ENCODE measurements at regions not wholly inside any gene's neighbourhood (a gene's known extent, or its start where the extent isn't known, plus 50 kb on each side); places are given as distances from the start of the nearest gene placed in this dataset.

DNA sequence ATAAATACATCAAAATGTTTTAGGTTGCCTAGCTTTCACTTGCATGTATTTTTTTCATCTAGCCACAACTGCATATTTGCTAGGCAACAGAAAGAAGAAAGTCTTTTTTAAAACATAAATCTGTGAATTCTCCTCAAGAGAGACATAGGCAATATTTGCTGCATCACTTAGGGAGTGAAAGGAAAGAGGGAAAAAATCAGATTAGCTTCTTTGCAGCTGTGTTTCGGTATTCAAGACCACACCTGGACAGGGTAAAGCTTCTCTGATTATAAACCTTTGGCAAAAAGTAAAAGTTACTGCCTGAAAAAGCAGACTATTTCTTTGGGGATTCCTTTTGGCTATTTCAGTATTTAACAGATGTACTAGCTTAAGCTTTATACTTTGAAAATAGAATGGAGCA lies 280.9 kb upstream of the ZSWIM2 start:
- DNase-seq = no peak

DNA sequence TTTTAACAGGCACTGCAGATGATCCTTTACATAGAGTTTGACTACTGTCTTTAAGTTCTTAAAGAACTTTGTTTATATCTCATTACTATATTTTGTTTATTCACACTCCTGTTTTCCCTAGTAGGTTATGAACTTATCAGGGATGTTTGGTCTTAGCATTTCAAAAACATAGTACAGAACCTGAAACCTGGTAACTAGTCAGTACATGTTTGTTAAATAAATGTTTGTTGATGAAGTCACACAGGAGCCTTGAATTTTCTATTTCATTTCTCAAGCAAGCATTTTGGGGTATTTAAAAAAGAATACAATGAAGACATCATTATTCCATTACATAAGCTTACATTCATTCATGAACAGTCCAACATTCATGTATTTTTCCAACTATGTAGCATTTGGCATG lies 280.3 kb upstream of the ZSWIM2 start:
- DNase-seq = no peak

DNA sequence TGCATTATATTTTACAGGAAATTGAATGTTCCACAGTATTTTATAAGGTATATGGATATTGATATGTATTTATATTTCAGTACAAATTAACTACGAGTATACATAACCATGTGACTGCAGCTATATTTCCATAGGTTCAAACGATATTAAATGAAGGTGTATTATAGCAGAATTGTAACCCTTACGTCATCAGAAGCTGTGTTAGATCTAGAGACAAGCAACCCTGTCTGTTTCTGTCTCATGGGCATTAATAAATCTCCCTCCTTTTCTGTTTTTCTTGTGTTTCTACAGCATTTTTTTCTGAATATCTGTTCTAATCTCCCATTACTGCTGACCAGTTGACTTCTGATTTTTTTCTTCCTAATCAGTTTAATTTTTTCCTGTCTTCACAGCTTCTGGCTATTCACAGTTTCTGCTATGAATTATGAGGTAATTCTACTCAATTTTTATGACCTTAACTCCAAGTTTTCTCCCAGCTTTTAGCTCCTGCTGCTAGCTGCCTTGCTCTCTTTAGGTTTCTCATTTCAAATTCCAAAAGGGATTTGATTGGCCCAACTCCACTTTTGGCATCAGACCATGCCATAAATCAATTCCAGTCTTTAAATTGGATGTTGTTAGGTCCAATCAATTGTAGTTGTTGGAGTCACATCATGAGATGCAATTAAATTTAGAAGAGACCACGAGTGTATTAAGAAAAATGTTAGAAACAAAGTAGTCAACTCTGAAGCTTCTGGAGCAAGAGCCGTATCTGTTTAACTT lies 277.5 kb upstream of the ZSWIM2 start:
- DNase-seq = no peak

DNA sequence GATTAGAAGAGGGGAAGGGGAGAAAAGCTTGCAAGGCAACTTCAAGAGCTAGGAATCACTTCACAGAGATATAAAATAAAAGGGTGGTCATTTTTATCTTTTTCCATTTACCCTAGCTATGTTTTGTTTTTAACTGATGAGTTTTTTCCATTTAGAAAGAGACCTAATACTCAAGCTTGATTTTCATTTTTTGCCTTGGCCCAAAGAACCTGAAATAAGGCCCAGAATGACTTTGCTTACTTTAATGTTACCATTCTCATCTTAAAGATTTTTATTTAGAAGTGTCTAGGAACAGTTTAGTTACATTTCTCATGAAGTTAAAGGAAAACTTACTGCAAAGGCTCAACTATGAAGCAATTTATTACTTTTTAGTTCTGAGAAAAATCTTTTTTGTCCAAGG lies 276.3 kb upstream of the ZSWIM2 start:
- DNase-seq = no peak

DNA sequence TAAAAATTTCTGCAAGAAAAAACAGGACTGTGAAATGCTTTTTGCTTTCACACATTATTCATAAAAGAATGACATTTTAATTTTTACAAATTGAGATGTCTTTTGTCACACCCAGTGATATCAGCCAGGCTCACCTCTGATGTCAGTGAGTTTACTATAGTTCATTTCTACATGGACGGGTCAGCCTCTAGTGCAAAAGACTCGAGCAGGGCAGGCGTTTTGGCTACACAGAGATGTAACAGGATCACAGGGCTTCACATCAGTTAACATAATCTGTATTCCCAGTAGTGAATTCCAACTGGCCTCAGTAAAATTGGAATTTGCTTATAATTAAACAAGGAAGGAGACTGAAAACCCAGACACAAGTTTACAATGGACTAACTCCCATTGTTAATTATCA lies 275.6 kb upstream of the ZSWIM2 start:
- DNase-seq = no peak

DNA sequence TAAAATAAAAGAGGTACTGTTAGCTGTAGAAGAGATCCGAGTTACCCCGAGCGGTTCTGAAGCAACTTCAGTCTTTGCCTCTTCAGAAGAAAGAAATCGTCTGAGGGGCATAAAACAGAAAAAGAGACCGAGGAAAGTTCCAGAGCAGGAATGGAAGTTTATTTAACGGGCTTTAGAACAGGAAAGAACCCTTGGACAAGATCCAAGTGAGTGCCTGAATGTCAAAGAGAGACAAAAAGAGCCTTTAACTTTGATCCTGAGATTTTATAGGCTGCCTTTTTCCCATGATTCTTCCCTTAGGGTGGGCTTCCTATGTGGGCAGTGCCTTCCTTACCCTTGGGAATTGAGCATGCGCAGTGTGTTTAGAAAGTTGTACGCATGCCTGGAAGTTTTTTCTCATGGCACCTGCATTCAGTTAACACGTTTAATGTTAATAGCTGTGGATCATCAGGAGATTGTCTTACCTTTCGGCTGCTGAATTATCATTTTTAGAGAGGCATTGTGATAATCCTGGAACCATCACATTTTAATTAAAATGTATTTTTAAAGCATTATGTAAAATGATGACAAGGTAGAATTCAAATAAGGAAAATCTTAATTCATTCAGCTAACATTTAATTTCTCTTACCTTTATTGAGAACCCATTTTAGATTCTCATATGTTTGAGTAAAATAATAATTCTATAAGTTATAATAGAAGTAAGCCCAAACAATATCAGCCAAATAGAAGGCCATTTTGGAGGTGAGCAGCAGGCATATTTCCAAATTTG lies 269.5 kb upstream of the ZSWIM2 start:
- DNase-seq = no peak

DNA sequence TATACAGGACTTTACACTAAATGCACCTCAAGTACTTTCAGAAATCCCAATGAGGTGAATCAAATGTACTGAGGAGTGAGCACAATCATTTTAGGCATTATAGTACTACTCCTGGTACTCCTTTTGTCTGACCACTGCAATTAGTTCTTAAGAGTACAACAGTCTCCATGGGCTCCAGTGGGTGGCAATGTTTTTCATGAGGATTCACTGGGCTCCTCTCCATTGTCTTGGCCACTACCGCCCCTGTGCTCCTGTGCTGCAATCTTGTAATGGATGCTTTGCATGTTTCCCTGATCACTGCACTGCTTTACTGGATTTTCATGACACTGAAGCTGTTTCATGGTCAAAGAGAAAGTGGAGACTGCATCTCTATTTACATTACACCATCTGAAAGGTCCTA lies 268.5 kb upstream of the ZSWIM2 start:
- no peak for DNase-seq

DNA sequence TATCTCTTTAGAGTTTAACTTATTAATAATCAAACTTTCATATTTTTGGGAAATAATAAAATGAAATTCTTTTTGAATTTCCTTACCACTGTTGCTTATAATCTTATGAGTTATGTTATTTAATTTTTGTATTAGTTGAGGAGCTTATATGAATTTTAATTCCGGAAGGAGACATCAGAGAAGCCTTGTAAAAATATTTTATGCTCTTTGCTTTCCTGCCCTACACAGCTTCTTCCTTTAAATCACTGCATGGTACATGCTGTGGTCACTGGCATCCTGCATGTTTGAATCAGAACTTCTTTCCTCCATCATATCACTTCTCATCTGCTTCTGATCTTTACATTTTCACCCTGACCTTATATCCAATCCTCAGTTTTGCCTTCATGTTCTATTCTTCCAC lies 266.7 kb upstream of the ZSWIM2 start:
- DNase-seq = no peak

DNA sequence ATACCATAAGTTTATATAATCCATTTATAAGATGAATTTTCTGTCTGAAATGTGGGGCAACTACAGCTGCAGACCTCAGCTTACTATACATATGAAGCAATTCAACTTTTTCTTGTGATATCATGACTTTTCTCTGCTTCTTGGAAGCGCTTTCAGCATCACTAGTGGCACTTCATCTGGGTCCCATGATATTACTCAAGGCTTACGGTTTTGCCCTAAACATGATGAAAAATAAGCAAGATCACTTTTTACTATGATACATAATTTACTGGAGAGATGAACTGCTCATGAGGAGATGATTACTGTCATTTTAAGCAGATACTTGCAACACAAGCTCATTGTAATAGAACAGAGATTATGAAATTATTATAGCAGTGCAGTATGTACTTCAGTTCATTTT lies 258.0 kb upstream of the ZSWIM2 start:
- no peak for DNase-seq

DNA sequence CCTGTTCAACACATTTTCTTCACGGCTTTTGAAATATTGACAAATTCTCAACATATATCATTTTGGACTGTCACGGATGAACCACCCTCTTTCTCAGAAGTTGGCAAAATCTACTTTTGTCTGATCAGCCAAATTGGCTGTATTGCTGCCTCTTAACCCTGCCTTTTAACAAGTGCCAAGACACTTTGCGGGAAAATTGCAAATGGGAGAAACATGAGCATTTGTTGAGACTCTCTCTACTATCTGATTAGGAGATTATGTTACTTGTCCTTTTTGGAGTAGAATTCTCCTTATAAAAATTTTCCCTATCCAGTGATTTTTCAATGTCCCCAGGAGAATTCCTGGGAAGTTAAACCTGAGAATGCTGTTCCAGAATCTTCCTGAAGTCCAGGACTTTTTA lies 256.2 kb upstream of the ZSWIM2 start:
- DNase-seq = no peak

DNA sequence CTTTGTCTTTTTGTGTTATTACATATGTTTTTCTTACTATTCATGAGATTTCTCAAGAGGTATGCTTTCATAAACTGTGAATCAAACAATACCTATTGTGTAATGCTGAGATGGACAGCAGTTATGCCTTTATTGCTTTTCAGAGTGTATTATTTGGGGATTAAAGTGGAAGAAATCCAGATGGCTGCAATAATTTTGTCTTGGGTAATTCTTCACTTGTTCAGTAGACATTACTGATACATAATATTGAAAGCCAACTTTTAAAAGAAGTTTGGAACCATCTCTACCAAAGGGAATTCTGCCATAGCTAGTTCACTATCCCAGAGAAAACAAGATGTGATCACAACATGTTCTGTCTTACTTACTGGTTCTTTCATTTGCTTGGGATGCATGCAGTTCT lies 253.4 kb upstream of the ZSWIM2 start:
- no peak for DNase-seq

DNA sequence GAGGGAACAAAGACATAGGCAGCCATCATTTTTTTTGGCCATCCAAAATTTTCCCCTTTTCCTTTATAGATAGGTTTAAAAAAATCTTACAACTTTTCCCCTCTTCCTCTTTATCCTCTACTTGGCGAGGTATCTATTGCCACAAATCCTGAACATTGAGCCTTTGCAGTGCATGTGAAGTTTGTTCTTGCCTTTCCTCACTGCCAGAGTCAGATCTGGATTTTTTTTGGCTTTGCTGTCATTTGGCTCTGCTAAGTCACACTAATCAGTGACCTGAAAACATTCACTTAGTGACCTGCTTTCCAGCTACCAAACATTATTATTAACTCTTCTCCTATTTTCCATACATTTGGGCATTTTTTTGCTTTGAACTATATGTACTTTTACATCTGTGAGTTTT lies 249.2 kb upstream of the ZSWIM2 start:
- DNase-seq = no peak

DNA sequence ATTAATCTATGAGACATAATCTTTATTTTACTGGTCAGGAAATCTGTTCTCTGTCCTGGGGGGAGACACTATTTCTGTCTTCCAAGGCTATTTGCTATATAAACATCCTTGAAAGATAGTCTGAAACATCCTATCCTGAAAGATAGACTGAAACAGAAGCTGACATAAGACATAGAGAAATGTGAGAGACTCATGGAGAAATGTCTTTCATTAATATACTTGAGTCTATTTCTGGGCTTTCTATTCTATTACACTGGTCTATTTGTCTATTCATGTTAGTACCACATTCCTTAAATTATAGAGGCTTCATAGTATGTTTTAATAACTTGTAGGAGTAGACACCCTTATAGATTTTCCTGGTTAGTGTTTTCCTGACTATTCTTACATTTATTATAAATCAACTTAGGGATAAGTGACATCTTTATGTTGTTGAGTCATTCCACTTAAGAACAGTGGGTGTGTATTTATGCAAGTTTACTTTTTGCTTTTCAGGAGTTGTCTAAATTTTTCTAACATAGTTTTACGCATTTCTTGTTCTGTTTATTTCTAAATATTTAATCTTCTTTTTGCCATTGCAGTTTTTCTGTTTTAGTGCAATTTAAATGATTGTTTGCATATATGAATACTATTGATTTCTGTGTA lies 244.9 kb upstream of the ZSWIM2 start:
- DNase-seq = no peak

DNA sequence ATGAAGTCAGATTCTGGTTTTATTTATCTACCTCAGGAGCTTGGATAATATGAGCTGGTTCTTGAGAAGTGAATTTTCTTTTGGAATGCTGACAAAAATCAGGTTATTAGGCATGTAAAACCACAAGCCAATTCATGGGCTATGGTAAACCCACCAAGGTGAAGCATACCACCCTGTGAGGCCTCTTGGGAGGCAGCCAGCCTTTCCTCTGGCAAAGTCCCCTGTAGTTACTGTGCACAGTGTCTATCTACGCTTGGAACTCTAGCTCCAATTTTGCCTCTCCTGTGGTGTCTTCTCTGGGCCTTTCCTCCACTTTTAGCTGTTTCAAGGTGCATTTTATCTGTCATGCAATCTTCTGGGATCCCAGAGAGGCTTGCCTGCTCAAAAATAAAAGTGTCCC lies 242.7 kb upstream of the ZSWIM2 start:
- no peak for DNase-seq

DNA sequence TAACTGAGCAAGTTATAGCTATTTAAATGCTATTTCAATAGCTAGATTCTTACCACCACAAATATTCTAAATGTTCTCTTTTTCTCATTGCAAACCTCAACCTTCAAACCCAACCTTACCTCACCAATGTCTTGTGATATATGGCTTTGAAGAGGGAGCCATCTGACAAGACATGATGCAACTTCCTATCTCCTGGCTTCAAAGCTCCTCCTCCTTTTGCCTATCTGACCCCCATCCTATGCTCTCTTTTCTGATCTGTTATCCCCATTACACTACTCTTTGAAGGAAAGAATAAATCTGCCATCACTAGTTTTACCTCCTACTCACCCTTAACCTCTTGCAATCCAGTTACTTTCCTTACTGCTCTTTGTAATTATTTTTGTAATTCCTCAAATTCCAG lies 235.6 kb upstream of the ZSWIM2 start:
- DNase-seq = no peak

DNA sequence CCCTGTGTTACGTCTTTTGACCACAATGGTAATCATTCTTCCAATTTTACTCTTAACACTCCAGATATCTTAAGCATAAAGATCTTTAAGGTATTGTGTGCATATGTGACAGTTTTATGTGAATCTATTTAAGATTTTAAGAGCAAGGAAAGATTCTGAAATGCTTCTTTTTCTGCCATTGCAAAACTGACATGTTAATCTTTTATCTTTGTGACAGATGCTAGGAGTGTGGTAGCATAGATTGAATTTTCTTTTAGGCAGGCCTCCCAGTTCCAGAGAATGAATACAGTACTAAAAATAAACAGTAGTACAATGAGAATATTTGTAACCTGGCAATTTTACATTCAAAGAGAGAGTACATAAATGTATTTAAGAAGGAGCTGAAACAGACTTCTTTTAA lies 232.5 kb upstream of the ZSWIM2 start:
- DNase-seq = no peak

DNA sequence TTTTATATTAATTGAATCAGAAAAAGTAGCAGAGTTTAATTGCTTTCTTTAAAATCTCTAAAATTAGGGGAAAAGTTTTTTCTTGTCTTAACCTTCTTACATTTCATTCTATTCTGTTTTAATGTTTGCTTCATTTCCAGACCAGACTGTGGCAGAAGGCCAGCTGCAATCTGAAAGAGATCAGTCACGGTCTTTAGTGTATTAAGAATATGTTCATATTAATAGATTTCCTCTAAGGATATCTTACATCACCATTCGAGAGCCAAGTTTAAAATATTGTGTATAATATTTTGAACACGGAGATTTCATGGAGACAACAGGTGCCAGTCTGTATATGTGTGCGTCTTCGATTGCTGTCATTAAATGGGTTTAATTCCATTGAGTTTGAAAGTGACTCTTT lies 230.9 kb upstream of the ZSWIM2 start:
- no peak for DNase-seq

DNA sequence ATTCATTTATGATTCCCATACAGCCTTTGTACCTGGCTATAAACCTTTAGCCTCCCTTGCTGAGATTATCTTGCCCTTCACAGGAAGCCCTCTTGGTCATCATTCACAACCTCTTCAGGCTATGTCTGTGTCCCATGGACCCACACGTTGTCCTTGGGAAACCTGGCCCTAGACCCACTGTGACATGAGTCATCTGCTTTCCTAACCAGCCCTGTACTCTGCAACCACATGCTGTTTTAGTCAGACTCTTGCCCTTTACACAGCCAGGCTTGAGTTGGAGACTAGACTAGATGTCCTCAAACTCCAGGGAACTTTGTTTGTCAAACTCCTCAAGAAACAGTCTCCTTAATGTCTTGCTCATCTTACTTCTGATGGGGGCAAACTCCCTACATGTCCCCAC lies 229.3 kb upstream of the ZSWIM2 start:
- no peak for DNase-seq

DNA sequence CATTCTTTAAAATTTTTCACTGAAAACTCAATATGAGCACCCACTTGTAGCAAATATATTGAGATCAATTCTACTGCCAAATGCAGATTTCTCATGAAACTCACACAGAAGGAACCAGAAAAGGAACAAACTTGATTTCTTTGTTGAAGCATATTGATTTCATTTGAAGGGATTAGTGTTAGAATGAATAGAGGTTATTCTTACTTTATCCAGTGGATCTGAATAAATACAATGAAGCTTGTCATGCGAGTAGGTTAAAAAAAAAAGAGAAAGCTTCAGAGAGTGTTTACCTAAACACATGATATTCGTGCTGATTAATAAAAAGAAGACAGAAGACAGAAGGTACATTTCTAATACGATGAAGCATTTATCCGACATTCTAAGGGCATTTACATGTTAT lies 226.7 kb upstream of the ZSWIM2 start:
- DNase-seq = no peak

DNA sequence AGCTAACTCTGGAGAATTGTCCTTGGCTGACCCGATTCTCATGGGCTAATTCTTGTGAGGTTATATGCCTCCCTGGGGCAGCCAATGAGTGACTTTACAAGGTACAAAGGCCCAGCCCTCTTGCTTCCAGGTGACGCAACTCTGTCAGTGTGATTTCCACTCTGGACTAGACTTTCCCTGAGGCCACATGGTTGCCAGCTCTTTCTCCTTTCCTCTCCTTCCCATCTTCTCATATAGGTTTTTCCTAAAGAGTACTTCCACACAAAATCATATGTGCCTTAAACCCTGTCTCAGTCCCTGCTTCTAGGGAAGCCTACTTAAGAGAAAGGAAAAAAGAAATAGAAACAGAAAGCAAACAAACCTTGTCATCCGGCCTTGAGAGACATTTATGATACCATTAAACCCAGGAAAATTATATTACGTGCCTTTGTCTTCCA lies 226.2 kb upstream of the ZSWIM2 start:
- DNase-seq = no peak

DNA sequence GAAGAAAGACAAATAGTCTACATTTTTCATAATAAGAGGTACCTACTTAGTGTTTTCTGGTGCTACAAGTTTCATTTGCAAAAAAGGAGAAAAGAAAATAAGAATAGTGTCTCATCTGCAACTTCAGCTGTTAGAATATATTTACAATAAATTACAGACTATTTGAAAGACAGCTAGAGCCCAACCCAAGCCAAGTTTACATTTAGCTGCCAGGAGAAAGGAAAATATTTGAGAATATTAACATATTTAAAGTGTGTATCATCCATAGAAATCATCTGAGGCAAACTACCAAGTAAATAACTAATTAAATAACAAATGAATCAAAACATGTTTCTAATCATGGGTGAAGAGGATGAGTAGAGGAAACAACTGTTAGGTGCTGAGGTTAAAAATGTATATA lies 209.2 kb upstream of the ZSWIM2 start:
- no peak for DNase-seq

DNA sequence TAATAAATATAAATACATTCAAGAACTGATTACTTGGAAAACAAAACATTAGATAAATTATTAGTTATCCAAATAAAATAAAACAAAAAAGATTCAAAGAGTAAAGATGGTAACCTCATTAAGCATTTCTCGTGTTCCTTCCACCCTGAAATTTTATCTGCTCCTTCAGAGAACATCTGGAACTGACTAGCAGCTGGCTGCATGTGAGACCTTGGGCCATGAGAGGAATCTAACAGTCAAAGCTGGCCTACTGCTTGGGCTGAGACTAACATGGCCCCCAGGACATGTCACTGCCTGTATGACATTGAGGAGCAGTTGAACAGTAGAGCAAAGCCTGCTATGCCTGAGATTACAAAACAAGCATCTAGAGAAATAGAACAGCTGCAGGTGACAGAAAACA lies 208.5 kb upstream of the ZSWIM2 start:
- DNase-seq = no peak

DNA sequence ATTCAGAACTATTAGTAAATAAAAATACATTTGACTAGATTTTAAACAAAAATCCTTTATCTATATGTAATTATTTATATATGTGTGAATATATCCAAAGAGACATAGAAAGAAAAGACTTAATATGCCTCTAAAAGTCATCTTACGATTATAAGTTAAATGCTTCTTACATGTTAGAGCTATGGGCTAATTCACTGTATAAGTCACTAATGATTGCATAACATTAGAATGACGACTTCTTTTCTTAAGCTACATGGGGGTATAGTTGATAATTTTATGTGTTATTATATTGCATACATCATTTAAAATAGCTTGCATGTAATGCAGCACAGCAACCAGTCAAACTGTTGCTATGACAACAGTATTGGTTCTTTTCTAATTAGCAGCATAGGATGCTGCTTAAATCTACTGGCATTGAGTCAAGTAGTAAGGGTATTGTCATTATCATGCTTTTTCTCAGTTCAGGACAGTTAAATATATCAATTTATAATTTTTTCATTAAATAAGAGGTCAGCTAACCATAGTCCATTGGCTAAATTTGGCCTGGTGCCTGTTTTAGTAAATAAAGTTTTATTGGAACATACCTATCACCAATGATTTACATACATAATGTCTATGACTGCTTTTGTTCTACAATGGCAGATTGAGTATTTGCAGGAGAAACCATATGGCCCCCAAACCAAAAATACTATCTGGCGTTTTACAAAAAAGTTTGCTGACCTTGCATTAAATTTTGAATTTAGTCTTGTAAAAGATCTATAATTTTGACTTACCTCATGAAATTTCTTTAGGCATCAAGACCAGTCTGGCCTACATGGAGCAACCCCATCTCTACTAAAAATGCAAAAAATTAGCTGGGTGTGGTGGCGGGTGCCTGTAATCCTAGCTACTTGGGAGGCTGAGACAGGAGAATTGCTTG lies 207.7 kb upstream of the ZSWIM2 start:
- DNase-seq = no peak
